ENCODE measurements at regions not wholly inside any gene's neighbourhood (a gene's known extent, or its start where the extent isn't known, plus 50 kb on each side); places are given as distances from the start of the nearest gene placed in this dataset.

DNA sequence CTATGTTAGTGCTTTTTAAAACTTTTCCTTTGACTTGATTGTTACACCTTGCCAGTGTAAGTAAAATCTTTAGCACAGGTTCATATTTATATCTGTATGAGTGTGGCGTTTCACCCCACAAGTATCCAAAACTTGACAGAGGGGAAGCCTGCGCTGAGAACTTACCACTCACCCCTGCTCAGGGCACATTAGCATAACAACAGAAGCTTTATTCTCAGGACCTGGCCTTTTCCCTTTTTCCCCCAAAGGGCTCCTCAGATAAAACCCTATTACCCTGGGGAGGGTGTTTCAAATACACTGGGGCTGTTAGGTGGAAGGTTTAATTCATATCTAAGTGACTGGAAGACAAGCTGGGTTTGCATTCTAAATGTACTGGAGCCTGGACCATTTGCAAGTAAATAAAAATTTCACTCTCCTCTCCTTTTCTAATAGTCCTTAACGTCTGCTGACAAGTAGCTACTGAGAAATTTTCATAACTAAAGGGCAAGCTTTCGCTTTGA, 276.6 kb downstream of the RNF152 start:
- TF ChIP-seq, protein P1, sequence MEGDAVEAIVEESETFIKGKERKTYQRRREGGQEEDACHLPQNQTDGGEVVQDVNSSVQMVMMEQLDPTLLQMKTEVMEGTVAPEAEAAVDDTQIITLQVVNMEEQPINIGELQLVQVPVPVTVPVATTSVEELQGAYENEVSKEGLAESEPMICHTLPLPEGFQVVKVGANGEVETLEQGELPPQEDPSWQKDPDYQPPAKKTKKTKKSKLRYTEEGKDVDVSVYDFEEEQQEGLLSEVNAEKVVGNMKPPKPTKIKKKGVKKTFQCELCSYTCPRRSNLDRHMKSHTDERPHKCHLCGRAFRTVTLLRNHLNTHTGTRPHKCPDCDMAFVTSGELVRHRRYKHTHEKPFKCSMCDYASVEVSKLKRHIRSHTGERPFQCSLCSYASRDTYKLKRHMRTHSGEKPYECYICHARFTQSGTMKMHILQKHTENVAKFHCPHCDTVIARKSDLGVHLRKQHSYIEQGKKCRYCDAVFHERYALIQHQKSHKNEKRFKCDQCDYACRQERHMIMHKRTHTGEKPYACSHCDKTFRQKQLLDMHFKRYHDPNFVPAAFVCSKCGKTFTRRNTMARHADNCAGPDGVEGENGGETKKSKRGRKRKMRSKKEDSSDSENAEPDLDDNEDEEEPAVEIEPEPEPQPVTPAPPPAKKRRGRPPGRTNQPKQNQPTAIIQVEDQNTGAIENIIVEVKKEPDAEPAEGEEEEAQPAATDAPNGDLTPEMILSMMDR (conservative IDR thresholded peaks at IDR 0.05; ENCODE audit: low read depth, low read length), result no peak
- no peak overlapping the region for H2AFZ ChIP-seq (ENCODE audit: low read depth)
- no peaks in the 10 kb centered on the region for H3K79me2 ChIP-seq (ENCODE audit: insufficient read depth, low read depth)
- H3K36me3 ChIP-seq (ENCODE audit: insufficient read depth), result no peaks in the 10 kb centered on the region
- H3K4me1 ChIP-seq (ENCODE audit: low read depth, poor library complexity, severe bottlenecking), result no peaks in the 10 kb centered on the region
- no peak overlapping the region for H3K4me3 ChIP-seq (IDR thresholded peaks at IDR 0.05; ENCODE audit: insufficient read depth, low read depth, low read length)
- H3K4me2 ChIP-seq, result no peak overlapping the region
- H3K27me3 ChIP-seq (ENCODE audit: insufficient read depth, low read depth), result no peaks in the 10 kb centered on the region
- no peak overlapping the region for H3K27ac ChIP-seq
- H3K9ac ChIP-seq, result no peak overlapping the region
- no peaks in the 10 kb centered on the region for H4K20me1 ChIP-seq (ENCODE audit: insufficient read depth)

GRCh38 chr18:61612517-61612916, 279.3 kb downstream of the CDH20 start:
- Histone ChIP-seq H4K20me1 (ENCODE audit: insufficient read depth) (no peaks in the 10 kb centered on the region), H3K27me3 (ENCODE audit: insufficient read depth, low read depth) (no peaks in the 10 kb centered on the region), H3K9ac (no peak overlapping the region), H3K4me2 (no peak overlapping the region), H3K79me2 (ENCODE audit: insufficient read depth, low read depth) (no peaks in the 10 kb centered on the region), H3K36me3 (ENCODE audit: insufficient read depth) (no peaks in the 10 kb centered on the region), H3K4me1 (ENCODE audit: low read depth, poor library complexity, severe bottlenecking) (no peaks in the 10 kb centered on the region), H3K27ac (no peak overlapping the region), H3K4me3 (IDR thresholded peaks at IDR 0.05; ENCODE audit: insufficient read depth, low read depth, low read length) (no peak overlapping the region), H2AFZ (ENCODE audit: low read depth) (no peak overlapping the region)
- TF ChIP-seq, protein P1 (conservative IDR thresholded peaks at IDR 0.05; ENCODE audit: low read depth, low read length), result no peak

GRCh38 chr18:61609131-61609530, 275.9 kb downstream of the CDH20 start:
- Histone ChIP-seq H3K27ac (no peak overlapping the region), H4K20me1 (ENCODE audit: insufficient read depth) (no peaks in the 10 kb centered on the region), H2AFZ (ENCODE audit: low read depth) (no peak overlapping the region), H3K36me3 (ENCODE audit: insufficient read depth) (no peaks in the 10 kb centered on the region), H3K79me2 (ENCODE audit: insufficient read depth, low read depth) (no peaks in the 10 kb centered on the region), H3K27me3 (ENCODE audit: insufficient read depth, low read depth) (no peaks in the 10 kb centered on the region), H3K4me2 (no peak overlapping the region), H3K4me1 (ENCODE audit: low read depth, poor library complexity, severe bottlenecking) (no peaks in the 10 kb centered on the region), H3K9ac (no peak overlapping the region), H3K4me3 (IDR thresholded peaks at IDR 0.05; ENCODE audit: insufficient read depth, low read depth, low read length) (no peak overlapping the region)
- TF ChIP-seq, protein P1 (conservative IDR thresholded peaks at IDR 0.05; ENCODE audit: low read depth, low read length), result no peak

DNA sequence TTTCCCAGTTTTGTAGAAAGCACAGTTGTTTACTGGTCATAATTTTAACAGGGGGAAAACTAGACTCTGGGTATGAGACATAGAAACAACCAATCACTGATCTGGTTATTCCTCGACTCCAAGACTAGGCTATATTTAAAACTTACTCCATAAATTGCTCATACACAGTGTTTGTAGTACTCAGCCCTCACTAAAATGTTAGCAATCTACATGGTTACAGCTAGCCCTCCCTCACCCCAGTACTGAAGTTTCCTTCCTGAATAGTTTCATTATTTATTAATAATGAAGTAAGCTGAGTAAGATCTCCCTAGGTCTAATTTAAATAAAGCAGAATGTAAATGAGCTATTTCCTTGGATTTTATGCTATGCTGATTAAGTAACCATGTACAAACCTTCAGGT, 275.1 kb downstream of the CDH20 start:
- no peak overlapping the region for H2AFZ ChIP-seq (ENCODE audit: low read depth)
- no peak overlapping the region for H3K27ac ChIP-seq
- TF ChIP-seq, protein P1 (conservative IDR thresholded peaks at IDR 0.05; ENCODE audit: low read depth, low read length), result no peak
- H3K4me1 ChIP-seq (ENCODE audit: low read depth, poor library complexity, severe bottlenecking), result no peaks in the 10 kb centered on the region
- no peaks in the 10 kb centered on the region for H4K20me1 ChIP-seq (ENCODE audit: insufficient read depth)
- no peaks in the 10 kb centered on the region for H3K79me2 ChIP-seq (ENCODE audit: insufficient read depth, low read depth)
- no peaks in the 10 kb centered on the region for H3K27me3 ChIP-seq (ENCODE audit: insufficient read depth, low read depth)
- H3K4me3 ChIP-seq (IDR thresholded peaks at IDR 0.05; ENCODE audit: insufficient read depth, low read depth, low read length), result no peak overlapping the region
- no peaks in the 10 kb centered on the region for H3K36me3 ChIP-seq (ENCODE audit: insufficient read depth)
- H3K4me2 ChIP-seq, result no peak overlapping the region
- no peak overlapping the region for H3K9ac ChIP-seq
